ENCODE measurements at regions not wholly inside any gene's neighbourhood (a gene's known extent, or its start where the extent isn't known, plus 50 kb on each side); places are given as distances from the start of the nearest gene placed in this dataset.

GRCh38 chr21:27590271-27590670, 623.4 kb upstream of the ADAMTS5 start:
- no peak for TF ChIP-seq CTCF (IDR thresholded peaks at IDR 0.05; ENCODE audit: insufficient read depth, low read length, missing control alignments)

GRCh38 chr21:27589781-27590180, 622.9 kb upstream of the ADAMTS5 start:
- H3K4me3 ChIP-seq (ENCODE audit: low read depth, low read length) = no peak overlapping the region
- CTCF ChIA-PET = interaction anchor here (1.4 to 1.6 kb wide), 2 partner anchors 7 to 23 kb away, joined by 3 read pairs; no protein-coding TSS in a partner anchor
- no peak for DNase-seq (ENCODE audit: low read depth, low spot score)
- POLR2A ChIA-PET = no interaction called here
- no peak for TF ChIP-seq CTCF (IDR thresholded peaks at IDR 0.05; ENCODE audit: insufficient read depth, low read length, missing control alignments)

More at GRCh38 chr21:27590271-27590670, 623.4 kb upstream of the ADAMTS5 start:
- CTCF ChIA-PET = interaction anchor here (1.4 kb wide), 1 partner anchor 8 kb away, joined by 3 read pairs; no protein-coding TSS in a partner anchor
- POLR2A ChIA-PET = interaction anchor here (0.6 kb wide), 1 partner anchor 564 kb away, joined by 3 read pairs; no protein-coding TSS in a partner anchor
- no peak overlapping the region for H3K4me3 ChIP-seq (ENCODE audit: low read depth, low read length)
- peak; percentile 64 for DNase-seq (ENCODE audit: low read depth, low spot score)

GRCh38 chr21:27586986-27587385, 620.1 kb upstream of the ADAMTS5 start:
- POLR2A ChIA-PET = no interaction called here

GRCh38 chr21:27586326-27586725, 619.4 kb upstream of the ADAMTS5 start:
- no peak overlapping the region for H3K4me3 ChIP-seq (ENCODE audit: low read depth, low read length)
- CTCF ChIA-PET = no interaction called here
- DNase-seq (ENCODE audit: low read depth, low spot score) = no peak
- TF ChIP-seq CTCF (IDR thresholded peaks at IDR 0.05; ENCODE audit: insufficient read depth, low read length, missing control alignments) = no peak
- POLR2A ChIA-PET = no interaction called here

More at GRCh38 chr21:27586986-27587385, 620.1 kb upstream of the ADAMTS5 start:
- CTCF ChIA-PET = no interaction called here
- no peak for DNase-seq (ENCODE audit: low read depth, low spot score)
- no peak for TF ChIP-seq CTCF (IDR thresholded peaks at IDR 0.05; ENCODE audit: insufficient read depth, low read length, missing control alignments)
- peak overlapping the region; percentile 36 for H3K4me3 ChIP-seq (ENCODE audit: low read depth, low read length)

- no peak for TF ChIP-seq CTCF (IDR thresholded peaks at IDR 0.05; ENCODE audit: insufficient read depth, low read length, missing control alignments)
- no peak overlapping the region for H3K4me3 ChIP-seq (ENCODE audit: low read depth, low read length)
- no peak for DNase-seq (ENCODE audit: low read depth, low spot score)
- POLR2A ChIA-PET = interaction anchor here (0.7 kb wide), 1 partner anchor 1547 kb away, joined by 3 read pairs; no protein-coding TSS in a partner anchor
- CTCF ChIA-PET = interaction anchor here (0.6 to 2.7 kb wide), 6 partner anchors 10 to 1161 kb away, joined by 3 to 18 read pairs (median 4); no protein-coding TSS in a partner anchor
Measured at GRCh38 chr21:27584256-27584655, 617.4 kb upstream of the ADAMTS5 start.

- DNase-seq (ENCODE audit: low read depth, low spot score) = no peak
- CTCF ChIA-PET = interaction anchor here (0.6 to 2.7 kb wide), 10 partner anchors 8 to 1163 kb away, joined by 3 to 18 read pairs (median 3); no protein-coding TSS in a partner anchor
- TF ChIP-seq CTCF (IDR thresholded peaks at IDR 0.05; ENCODE audit: insufficient read depth, low read length, missing control alignments) = no peak
- POLR2A ChIA-PET = interaction anchor here (2.2 kb wide), 1 partner anchor 13 kb away, joined by 7 read pairs; no protein-coding TSS in a partner anchor
- no peak overlapping the region for H3K4me3 ChIP-seq (ENCODE audit: low read depth, low read length)
Measured at GRCh38 chr21:27582948-27583430, 616.1 kb upstream of the ADAMTS5 start.

Data from AG04449 (cell line).